ENCODE measurements at regions not wholly inside any gene's neighbourhood (a gene's known extent, or its start where the extent isn't known, plus 50 kb on each side); places are given as distances from the start of the nearest gene placed in this dataset.

DNA sequence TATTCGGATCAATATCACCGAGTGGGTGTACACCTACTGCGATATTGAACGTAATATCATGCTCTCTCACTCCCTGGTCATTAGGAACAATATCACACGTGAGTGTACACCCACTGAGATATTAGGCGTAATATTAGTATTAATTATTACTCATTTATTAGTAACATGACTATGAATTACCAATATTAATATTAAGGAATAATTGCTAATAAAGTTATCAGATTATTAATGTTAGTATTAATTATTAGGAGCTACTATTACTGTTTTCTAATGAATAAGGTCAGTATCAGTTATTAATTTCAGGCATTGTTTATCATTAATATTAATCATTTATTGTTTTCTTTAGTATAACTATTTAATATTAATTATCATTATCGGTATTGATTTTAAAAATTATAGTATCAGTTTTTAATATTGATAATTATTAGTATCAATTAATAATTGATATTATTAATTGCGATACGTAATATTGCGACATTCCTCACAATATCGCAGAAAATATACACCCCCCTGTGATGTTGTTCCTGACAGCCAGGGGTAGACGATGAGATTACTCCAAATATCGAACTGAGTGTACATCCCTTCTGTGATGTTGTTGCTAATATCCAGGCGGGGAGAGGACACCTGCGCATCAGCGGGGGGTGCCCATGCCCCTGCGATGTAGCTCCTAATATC is 84.2 kb downstream of the DAPL1 start:
- BruUV-seq (replicated peaks) = no TSS peak
- H3K27ac ChIP-seq (ENCODE audit: low read depth, low read length) = no peak overlapping the region
- TF ChIP-seq ELF1 (IDR thresholded peaks at IDR 0.05; ENCODE audit: borderline replicate concordance, low read depth) = no peak
- TF ChIP-seq ZBTB33 (IDR thresholded peaks at IDR 0.05; ENCODE audit: extremely low read depth, insufficient replicate concordance, low read length) = no peak
- TF ChIP-seq, protein P1, sequence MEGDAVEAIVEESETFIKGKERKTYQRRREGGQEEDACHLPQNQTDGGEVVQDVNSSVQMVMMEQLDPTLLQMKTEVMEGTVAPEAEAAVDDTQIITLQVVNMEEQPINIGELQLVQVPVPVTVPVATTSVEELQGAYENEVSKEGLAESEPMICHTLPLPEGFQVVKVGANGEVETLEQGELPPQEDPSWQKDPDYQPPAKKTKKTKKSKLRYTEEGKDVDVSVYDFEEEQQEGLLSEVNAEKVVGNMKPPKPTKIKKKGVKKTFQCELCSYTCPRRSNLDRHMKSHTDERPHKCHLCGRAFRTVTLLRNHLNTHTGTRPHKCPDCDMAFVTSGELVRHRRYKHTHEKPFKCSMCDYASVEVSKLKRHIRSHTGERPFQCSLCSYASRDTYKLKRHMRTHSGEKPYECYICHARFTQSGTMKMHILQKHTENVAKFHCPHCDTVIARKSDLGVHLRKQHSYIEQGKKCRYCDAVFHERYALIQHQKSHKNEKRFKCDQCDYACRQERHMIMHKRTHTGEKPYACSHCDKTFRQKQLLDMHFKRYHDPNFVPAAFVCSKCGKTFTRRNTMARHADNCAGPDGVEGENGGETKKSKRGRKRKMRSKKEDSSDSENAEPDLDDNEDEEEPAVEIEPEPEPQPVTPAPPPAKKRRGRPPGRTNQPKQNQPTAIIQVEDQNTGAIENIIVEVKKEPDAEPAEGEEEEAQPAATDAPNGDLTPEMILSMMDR (IDR thresholded peaks at IDR 0.05 in 2 of 3, conservative IDR thresholded peaks at IDR 0.05 in 1 of 3; ENCODE audit: borderline replicate concordance in 1 of 3, insufficient read depth in 1 of 3, low read depth in 2 of 3, low read length in 2 of 3) = no peak
- TF ChIP-seq TCF7L2 (IDR thresholded peaks at IDR 0.05; ENCODE audit: borderline replicate concordance, extremely low read depth, insufficient read depth, insufficient read length) = no peak
- TF ChIP-seq CEBPB (IDR thresholded peaks at IDR 0.05; ENCODE audit: low read depth) = no peak
- no peak for TF ChIP-seq ZNF274 (IDR thresholded peaks at IDR 0.05; ENCODE audit: low read depth, low read length)
- no peak for TF ChIP-seq EZH2 (IDR thresholded peaks at IDR 0.05)
- TF ChIP-seq SIN3A (IDR thresholded peaks at IDR 0.05; ENCODE audit: low read depth) = no peak
- no peak for TF ChIP-seq POLR2AphosphoS5 (IDR thresholded peaks at IDR 0.05; ENCODE audit: low read depth, low read length)
- no peak for TF ChIP-seq RAD21 (IDR thresholded peaks at IDR 0.05; ENCODE audit: low read depth)
- TF ChIP-seq SP1 (IDR thresholded peaks at IDR 0.05; ENCODE audit: low read depth) = no peak
- no peaks in the 10 kb centered on the region for H3K9me3 ChIP-seq (ENCODE audit: control insufficient read depth in 1 of 2, insufficient read depth in 1 of 2, low read depth in 1 of 2, low read length in 2 of 2)
- no peak overlapping the region for H3K4me3 ChIP-seq (replicated peaks in 1 of 2; ENCODE audit: low read depth in 1 of 2, low read length in 2 of 2)
- DNase-seq (ENCODE audit: low read depth, low spot score) (no peak), ATAC-seq (no peak)
- RAD21 ChIA-PET (ENCODE audit: low non-redundant PET in 1 of 2, low total read pairs in 2 of 2, uncharacterized antibody in 2 of 2, unreplicated experiment in 2 of 2) = no interaction called here
- no peak overlapping the region for H3K9ac ChIP-seq (ENCODE audit: low read length)
- no peaks in the 10 kb centered on the region for H3K79me2 ChIP-seq (ENCODE audit: insufficient read depth, low read length)
- no peaks in the 10 kb centered on the region for H3K27me3 ChIP-seq (ENCODE audit: insufficient read depth, low read length)
- H3K36me3 ChIP-seq (ENCODE audit: control insufficient read depth in 1 of 2, insufficient read depth in 2 of 2, low read length in 2 of 2) = no peaks in the 10 kb centered on the region
- no peaks in the 10 kb centered on the region for H4K20me1 ChIP-seq (ENCODE audit: insufficient read depth)
- no peaks in the 10 kb centered on the region for H3K4me1 ChIP-seq (ENCODE audit: control insufficient read depth in 1 of 2, insufficient read depth in 2 of 2, low read length in 2 of 2)
- intact Hi-C loops (cut with micrococcal nuclease) = no loop called here
- no peaks in the 10 kb centered on the region for H3K9me2 ChIP-seq (ENCODE audit: insufficient read depth)
- no peak overlapping the region for H3K4me2 ChIP-seq (ENCODE audit: low read length)
- CTCF ChIA-PET = no interaction called here
- POLR2A ChIA-PET = no interaction called here
- H2AFZ ChIP-seq (ENCODE audit: low read depth, low read length, poor library complexity, severe bottlenecking) = no peak overlapping the region
